NCI-H524 treated with DMSO at 0.1 percent for 48 hours (cell line): ENCODE measurements at regions not wholly inside any gene's neighbourhood (a gene's known extent, or its start where the extent isn't known, plus 50 kb on each side); places are given as distances from the start of the nearest gene placed in this dataset.
A peak's percentile ranks its signal among the peaks of the same experiment; 100 is the strongest.

Experiments
- DNase-seq: peaks from one replicate; lab custom pipeline; 2025; lab: John Stamatoyannopoulos, UW

DNA sequence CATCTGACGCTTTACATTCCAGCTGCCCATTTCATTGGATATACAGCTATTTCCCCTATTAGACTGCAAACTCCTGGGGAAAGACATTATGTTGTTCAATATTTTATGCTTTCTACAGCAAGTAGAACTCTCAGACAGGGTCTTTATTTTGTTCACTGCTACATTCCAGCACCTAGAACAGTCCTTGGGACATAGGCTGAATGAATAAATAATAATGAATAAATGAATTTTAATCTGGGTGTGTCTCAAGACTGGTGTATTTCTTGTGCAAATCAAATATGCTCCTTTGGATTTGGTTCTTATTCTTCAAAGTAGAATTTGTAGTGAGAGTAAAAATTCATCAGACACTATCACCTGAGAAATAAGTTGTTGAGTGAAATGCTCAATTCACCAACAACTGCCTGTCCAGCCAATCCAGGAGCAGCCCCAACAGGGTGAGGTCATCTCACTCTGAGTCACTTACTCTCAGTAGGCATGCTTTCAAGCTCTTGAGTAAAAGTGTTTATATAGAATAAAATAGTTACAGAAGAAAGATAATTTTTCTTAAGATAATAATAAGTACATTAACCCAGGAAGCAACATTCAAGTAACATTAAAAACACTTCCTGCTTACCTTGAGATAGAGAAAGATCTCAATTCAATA, 287.5 kb upstream of the NPVF start:
- DNase-seq: no peak

GRCh38 chr7:25517906-25518305, 289.6 kb upstream of the NPVF start:
- DNase-seq: no peak

DNA sequence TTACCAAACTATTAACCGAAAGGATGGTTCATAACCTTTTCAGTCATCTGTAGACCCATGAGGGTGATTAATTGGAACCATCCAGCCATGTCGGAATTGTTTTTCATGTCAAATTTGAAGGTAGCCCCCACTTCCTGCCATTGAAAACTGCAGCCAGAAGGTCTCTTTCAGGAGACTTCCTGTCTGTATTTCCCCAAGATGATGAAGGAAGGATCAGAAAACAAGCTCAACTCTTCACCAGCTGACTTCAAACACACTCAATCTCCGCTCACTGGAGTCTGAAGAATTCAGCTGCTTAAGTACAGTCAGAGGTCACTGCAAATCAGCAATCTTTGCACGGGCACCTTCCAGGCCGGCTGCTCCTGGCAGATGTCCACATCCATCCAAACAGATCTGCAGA, 291.7 kb upstream of the NPVF start:
- no peak for DNase-seq

DNA sequence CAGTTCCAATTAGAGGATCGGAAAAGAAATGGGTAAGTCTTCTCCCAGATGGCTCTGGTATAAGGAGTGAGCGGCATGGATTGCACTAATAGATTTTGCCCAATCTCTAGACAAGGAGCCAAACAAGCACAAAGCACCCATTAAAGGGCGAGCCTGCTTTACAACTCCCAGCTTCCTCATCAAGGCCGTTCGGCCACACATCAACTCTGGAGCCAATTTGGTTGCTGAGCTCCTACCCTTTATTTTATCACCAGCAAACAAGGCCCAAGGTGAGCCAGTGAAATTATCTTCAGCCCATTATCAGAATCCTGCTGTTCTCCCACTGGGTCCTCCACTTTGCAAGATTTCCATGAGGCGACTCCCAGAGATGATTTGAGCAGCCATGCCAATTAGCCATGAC, 292.2 kb upstream of the NPVF start:
- DNase-seq: no peak

- no peak for DNase-seq
These were observed 292.9 kb upstream of the NPVF start for GRCh38 chr7:25521236-25521635.

- DNase-seq: no peak
These were observed 294.4 kb upstream of the NPVF start for GRCh38 chr7:25522727-25523126.

DNA sequence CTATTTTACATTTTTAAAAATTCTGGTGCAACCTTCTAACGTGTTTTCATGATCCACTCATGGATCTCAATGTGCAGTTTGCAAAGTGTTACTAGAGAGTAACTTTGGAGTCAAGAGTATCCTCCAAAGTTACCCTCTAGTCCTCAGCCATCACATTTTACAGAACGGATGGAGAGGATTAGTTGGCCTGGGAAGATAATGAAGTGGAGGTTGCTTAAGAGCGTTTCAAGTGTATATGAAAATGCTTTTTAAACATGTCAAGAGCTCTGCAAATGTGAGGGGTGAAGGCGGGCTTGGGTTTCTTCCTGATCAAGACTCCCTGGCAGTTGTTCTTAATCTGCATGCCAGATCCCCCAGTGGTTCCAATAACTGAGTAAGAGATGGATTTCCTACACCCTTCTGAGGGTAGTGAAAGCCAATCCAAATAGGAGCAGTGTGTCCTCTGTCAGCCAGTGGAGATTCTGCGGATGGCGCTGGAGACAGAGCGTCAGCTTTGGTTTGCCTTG, 299.4 kb upstream of the NPVF start:
- DNase-seq: peak; percentile 72

DNA sequence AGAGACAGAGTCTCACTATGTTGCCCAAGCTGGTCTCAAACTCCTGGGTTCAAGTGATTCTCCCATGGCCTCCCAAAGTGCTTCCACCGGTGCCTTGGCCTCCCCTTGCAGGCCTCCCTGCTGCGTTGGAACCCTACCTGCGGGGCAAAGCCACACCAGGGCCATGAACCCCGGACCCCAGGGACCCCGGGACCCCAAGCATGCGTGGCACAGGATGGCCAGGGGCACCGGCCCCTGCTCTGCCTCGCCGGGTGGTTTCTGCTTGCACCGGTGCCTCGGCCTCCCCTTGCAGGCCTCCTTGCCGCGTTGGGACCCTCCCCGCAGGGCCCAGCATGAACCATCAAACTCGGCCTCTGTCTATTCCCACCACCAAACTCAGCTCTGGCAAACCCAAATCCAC, 301.0 kb upstream of the NPVF start:
- no peak for DNase-seq

- no peak for DNase-seq
These were observed 308.6 kb upstream of the NPVF start for GRCh38 chr7:25536851-25537250.

DNA sequence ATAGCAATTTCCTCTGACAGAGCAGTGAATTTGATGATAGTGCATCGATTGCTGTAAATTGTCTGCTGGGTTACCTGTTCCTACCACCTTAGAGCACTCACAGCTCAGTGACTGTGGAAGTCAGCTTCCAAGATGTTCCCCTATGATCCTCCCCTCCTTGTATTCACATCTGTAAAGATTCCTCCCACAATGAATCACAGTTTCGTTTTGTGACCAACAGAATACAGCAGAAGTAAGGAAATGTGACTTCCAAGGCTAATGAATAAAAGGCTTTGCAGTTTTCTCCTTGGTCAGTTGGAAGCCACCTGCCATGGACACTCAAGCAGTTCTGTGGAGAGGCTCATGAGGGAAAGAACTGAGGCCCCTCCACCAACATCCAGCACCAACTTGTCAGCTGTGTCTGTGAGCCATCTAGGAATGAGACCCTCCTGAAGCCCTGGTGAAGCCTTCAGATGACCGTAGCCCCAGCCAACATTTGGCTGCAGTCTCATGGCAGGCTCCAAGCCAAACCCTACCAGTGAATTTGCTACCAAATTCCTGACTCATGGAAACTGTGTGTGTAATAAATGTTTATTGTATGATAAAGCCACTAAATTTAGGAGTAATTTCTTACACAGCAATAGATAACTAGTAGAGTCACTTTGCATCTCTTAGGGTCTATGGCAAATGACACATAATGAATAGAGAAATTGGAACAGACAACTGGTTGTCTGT, 309.5 kb upstream of the NPVF start:
- DNase-seq: no peak

GRCh38 chr7:25541094-25541821, 313.0 kb upstream of the NPVF start:
- no peak for DNase-seq

DNA sequence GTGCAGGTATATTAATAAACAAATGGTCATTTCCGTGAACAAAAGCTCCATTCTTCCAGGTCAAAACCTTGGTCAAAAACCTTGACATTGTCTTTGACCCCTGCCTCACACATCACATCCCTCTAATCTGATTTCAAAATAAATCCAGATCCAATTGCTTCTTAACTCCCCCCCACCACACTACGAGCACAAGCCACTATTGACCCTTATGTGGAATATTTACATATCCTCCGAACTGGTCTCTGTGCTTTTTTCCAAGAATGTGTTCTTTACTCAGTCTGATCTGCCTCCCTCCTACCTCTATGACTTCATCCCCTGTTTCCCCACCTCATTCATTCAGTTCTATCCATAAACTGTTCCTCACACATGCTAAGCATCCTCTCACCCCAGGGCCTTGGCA, 313.6 kb upstream of the NPVF start:
- DNase-seq: no peak

- DNase-seq: no peak
These were observed 314.9 kb upstream of the NPVF start for GRCh38 chr7:25543210-25543609.

DNA sequence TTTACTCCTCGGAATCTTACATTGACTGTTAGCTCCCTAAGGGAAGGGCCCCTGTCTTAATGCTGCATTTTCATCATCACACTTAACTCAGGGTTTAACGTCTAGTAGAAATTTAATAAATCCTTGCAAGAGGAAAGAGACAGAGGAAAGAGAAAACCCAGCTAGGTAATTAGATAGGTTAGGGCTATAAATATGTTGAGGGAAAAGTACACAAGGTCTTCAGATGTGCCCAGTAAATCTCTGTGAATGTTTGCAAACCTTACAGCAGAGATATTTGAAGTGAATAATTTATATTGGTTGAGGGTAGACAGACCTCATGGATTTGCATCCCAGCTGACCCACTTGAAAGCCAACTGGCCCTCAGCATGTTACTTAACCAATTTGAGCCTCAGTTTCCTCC, 315.5 kb upstream of the NPVF start:
- DNase-seq: no peak

GRCh38 chr7:25544254-25544653, 316.0 kb upstream of the NPVF start:
- DNase-seq: no peak

- no peak for DNase-seq
These were observed 317.1 kb upstream of the NPVF start for GRCh38 chr7:25545124-25546008.

GRCh38 chr7:25546306-25546705, 318.0 kb upstream of the NPVF start:
- no peak for DNase-seq

DNA sequence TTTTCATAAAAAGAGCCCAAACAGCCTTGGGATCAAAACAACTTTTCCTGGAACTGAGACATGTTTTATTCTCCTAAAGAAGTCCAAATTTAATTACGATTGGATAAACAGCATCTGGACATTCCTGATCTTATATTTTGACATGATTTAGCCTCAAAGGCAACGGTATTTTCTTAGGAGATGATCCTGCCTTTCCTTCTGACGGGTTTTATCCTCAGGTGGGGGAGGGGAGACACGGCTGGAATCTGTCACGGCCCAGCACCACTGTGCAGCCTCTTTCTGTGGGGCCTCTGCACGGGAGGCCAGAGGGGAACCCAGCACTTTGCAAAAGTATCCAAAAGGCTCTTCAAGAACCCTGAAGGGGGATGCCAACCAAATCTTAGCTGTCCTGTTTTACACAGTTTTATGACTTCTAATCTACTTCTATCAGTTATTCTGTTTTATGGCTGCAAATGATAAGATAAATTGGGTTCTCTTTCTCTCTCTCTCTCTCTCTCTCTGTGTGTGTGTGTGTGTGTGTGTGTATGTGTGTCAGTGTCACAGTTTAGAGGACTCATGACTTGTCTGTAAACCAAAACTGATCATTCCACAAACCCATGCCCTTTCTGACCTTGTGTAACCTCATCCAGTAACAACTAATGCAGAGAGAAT, 321.1 kb upstream of the NPVF start:
- no peak for DNase-seq

- DNase-seq: no peak
These were observed 321.9 kb upstream of the NPVF start for GRCh38 chr7:25550149-25550548.

GRCh38 chr7:25552998-25553397, 324.7 kb upstream of the NPVF start:
- DNase-seq: no peak

DNA sequence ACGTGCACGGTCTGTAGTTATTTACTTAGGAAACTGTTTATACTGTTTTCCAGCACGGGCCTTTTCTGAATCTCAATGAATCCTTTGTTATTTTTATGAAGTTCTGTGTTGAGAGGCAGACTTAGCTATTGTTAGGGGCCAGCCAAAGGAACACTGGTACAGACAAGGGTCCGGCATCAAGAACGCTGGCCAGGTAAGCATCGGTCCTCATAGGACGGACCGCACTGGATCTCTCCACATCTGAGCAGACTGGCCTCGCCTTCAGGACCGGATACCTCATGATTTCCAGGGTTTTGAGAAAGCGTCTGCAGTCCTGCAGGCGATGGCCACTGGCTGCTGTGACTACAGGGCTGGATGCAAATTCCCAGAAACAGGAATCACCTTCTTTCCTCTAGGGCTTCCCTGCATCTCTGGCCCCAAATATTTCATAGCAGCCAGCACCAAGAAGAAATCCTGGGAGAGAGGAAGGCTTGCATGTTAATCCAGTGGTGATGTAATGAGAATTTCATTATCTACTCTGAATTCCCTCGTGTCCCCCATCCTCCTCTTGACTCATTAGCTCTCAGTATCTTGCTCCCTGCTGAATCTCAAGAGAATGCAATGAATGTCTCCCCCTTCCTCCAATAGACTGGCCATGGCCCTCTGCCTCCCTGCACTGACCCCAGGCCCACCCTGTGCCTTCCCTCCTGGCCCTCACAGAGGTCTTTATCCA, 325.4 kb upstream of the NPVF start:
- DNase-seq: no peak
